Tibial artery (tissue), 4 donors: ENCODE measurements at regions not wholly inside any gene's neighbourhood (a gene's known extent, or its start where the extent isn't known, plus 50 kb on each side); places are given as distances from the start of the nearest gene placed in this dataset.

Experiments used
- DNase-seq, 2 donors: peaks; one replicate each; pipeline ENCODE4 v3.0.0-alpha.2; 2019
- H3K27ac ChIP-seq, 2 donors: fragments of 200-600 bp; sonication (generic) in 1 of 2; 1 replicate in 1 of 2; 2 replicates in 1 of 2; pipeline ENCODE4 v1.5.1; 2018 to 2019; ENCODE audit warnings: mild to moderate bottlenecking in 1 of 2
- H3K27me3 ChIP-seq, 2 donors: fragments of 200-600 bp; sonication (generic) in 1 of 2; one replicate each; pipeline versions ENCODE4 v1.5.1 to v1.6.0; 2016 to 2019
- H3K36me3 ChIP-seq, 3 donors: fragments of 200-600 bp; sonication (generic) in 2 of 3; one replicate each; pipeline ENCODE4 v1.5.1; 2016 to 2019; ENCODE audit warnings: mild to moderate bottlenecking in 2 of 3
- H3K4me1 ChIP-seq, 4 donors: fragments of 200-600 bp; sonication (generic) in 2 of 4; 1 replicate in 3 of 4; 2 replicates in 1 of 4; pipeline ENCODE4 v1.5.1; 2016 to 2019
- H3K4me3 ChIP-seq, 2 donors: fragments of 200-600 bp; sonication (generic) in 1 of 2; 1 replicate in 1 of 2; 2 replicates in 1 of 2; pipeline ENCODE4 v1.5.1; 2018 to 2019; ENCODE audit warnings: mild to moderate bottlenecking in 2 of 2
- H3K9me3 ChIP-seq, 3 donors: fragments of 200-600 bp; sonication (generic) in 1 of 3; one replicate each; pipeline ENCODE4 v1.5.1; 2016 to 2019
- CTCF ChIP-seq, 2 experiments: fragments of 200-600 bp in 1 of 2; fragments of 450-650 bp in 1 of 2; IDR thresholded peaks; one replicate each; pipeline ENCODE4 v1.5.1; 2017 to 2019; ENCODE audit warnings: antibody characterized with exemption in 2 of 2, mild to moderate bottlenecking in 1 of 2, moderate library complexity in 1 of 2
- intact Hi-C: fragments of 100-400 bp; cut with DNase I; formaldehyde crosslinking; loops from one replicate; pipeline ENCODE4 v1.15.0; 2023; ENCODE audit warnings: low total_unique reads

DNA sequence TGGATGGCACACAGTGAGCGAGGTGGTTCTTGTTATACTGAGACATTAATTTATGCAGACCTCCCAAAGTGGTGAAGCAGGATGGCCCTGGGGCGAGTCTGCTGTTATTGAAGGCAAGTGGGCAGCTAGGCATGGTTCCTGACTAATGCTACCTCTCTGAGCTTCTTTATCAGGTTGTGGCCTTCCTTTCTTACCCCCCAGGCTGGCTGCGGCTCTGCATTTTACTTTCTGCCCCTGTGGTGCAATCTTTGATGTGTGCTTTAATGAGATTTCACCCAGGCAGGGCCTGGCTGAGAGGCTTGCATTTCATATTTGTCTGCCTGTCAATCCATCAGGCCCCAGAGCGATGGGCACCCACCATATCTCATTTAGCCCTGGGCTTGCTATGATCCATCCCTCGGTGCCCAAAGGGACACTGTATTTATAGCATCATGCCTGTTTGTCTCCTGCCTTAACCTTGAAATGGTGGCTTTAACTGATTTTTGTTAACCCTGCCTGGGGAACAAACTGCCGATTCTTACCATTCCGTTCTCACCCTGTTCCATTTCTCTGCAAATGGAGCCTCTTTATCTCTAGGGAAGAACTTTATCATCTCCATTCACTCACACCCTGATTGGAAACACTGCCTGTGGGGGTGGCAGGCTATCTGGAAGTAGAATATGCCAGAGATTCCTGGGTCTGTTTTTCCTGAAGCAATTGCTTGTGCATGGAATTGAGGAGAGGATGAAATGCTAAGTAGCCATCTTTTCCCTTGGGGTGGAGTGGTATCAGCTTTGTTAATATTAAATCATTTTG is 316.2 kb upstream of the THSD7B start:
- Histone ChIP-seq H3K27ac (no peak overlapping the region), H3K27me3 (no peaks in the 10 kb centered on the region), H3K36me3 (no peaks in the 10 kb centered on the region), H3K9me3 (no peaks in the 10 kb centered on the region), H3K4me1 (no peaks in the 10 kb centered on the region), H3K4me3 (no peak overlapping the region)
- DNase-seq: no peak
- no peak for TF ChIP-seq CTCF (IDR thresholded peaks at IDR 0.05)
- intact Hi-C loops: no loop called here

DNA sequence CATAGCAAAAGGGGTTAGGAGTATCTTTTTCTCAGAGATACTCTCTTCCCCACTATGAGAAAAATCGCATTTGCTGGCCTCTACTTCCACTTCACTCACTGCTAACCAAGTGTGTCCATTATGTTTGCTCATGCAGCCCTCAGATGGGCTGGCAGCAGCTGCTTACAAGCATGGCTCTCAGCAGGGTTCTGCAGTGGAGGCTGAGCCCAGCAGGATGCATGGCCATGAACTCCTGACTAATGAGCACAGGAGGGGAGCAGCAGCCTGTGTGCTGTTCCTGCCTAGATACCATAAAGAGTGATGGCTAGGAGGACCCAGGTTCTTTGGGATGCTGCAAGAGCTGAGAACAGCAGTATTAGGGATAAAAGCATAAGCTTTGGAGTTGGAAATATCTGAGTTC is 316.9 kb upstream of the THSD7B start:
- Histone ChIP-seq H3K4me3 (no peak overlapping the region), H3K27ac (no peak overlapping the region), H3K4me1 (no peaks in the 10 kb centered on the region), H3K27me3 (no peaks in the 10 kb centered on the region), H3K9me3 (no peaks in the 10 kb centered on the region), H3K36me3 (no peaks in the 10 kb centered on the region)
- TF ChIP-seq CTCF (IDR thresholded peaks at IDR 0.05): no peak
- no peak for DNase-seq
- intact Hi-C loops: no loop called here

DNA sequence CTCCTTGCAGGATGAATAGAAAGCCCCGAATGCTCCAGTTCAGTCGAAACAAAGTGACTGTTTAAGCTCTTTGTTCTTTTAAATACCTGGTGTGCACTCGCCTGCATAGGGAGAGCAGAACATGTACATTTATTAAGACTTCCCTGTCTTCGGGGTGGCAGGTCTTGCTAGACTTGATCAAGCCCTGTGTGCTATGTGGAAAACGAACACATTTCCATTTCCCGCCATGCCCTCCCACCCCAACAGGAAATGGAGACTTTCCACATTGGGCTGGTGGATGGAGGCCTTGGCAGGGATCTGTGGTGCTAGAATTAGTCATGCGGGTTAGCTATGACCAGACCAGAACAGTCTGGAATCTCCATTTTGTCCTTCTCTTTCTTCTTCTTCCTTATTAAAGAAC is 321.0 kb upstream of the THSD7B start:
- no peaks in the 10 kb centered on the region for H3K9me3 ChIP-seq
- intact Hi-C loops: no loop called here
- no peak for TF ChIP-seq CTCF (IDR thresholded peaks at IDR 0.05)
- no peak overlapping the region for H3K4me3 ChIP-seq
- H3K36me3 ChIP-seq: no peaks in the 10 kb centered on the region
- peaks cover 0 to 1% of the 10 kb centered on the region in 2 donors for H3K27me3 ChIP-seq
- no peak overlapping the region for H3K27ac ChIP-seq
- no peaks in the 10 kb centered on the region for H3K4me1 ChIP-seq
- DNase-seq: no peak

- DNase-seq: no peak
- no peaks in the 10 kb centered on the region for H3K36me3 ChIP-seq
- peaks cover 0 to 4% of the 10 kb centered on the region in 2 donors for H3K27me3 ChIP-seq
- no peak overlapping the region for H3K27ac ChIP-seq
- H3K4me1 ChIP-seq: no peaks in the 10 kb centered on the region
- H3K9me3 ChIP-seq: no peaks in the 10 kb centered on the region
- no peak overlapping the region for H3K4me3 ChIP-seq
- no peak for TF ChIP-seq CTCF (IDR thresholded peaks at IDR 0.05)
- intact Hi-C loops: no loop called here
Measured at GRCh38 chr2:136443661-136444060, 321.7 kb upstream of the THSD7B start.

- intact Hi-C loops: no loop called here
- no peak for TF ChIP-seq CTCF (IDR thresholded peaks at IDR 0.05)
- Histone ChIP-seq H3K27me3 (peaks cover 0 to 4% of the 10 kb centered on the region in 2 donors), H3K27ac (no peak overlapping the region), H3K4me1 (no peaks in the 10 kb centered on the region), H3K36me3 (no peaks in the 10 kb centered on the region), H3K9me3 (no peaks in the 10 kb centered on the region), H3K4me3 (no peak overlapping the region)
- no peak for DNase-seq
Measured at GRCh38 chr2:136441979-136442714, 323.2 kb upstream of the THSD7B start.
